Smooth muscle cell (in vitro differentiated cells): ENCODE measurements at regions not wholly inside any gene's neighbourhood (a gene's known extent, or its start where the extent isn't known, plus 50 kb on each side); places are given as distances from the start of the nearest gene placed in this dataset.
A peak's percentile ranks its signal among the peaks of the same experiment; 100 is the strongest.

ENCODE experiments used
- DNase-seq: peaks from one replicate; lab custom pipeline; 2025; ENCODE audit not compliant: unreplicated experiment; lab: John Stamatoyannopoulos, UW
- H2AFZ ChIP-seq: fragments of 200-600 bp; sonication (generic); 2 replicates; pipeline ENCODE4 v1.6.0; 2016; ENCODE audit warnings: antibody characterized with exemption, low read depth, mild to moderate bottlenecking
- H3F3A ChIP-seq: fragments of 200-600 bp; sonication (generic); 2 replicates; pipeline ENCODE4 v1.6.0; 2017; ENCODE audit warnings: antibody characterized with exemption, low read depth
- H3K27ac ChIP-seq: fragments of 200-600 bp; sonication (generic); 2 replicates; pipeline ENCODE4 v1.5.1; 2016; ENCODE audit warnings: low read depth, mild to moderate bottlenecking
- H3K27me3 ChIP-seq: fragments of 200-600 bp; sonication (generic); 2 replicates; pipeline ENCODE4 v1.6.1; 2016; ENCODE audit warnings: low read depth, mild to moderate bottlenecking
- H3K36me3 ChIP-seq: fragments of 200-600 bp; sonication (generic); 2 replicates; pipeline ENCODE4 v1.5.1; 2016; ENCODE audit warnings: low read depth
- H3K4me1 ChIP-seq: fragments of 200-600 bp; sonication (generic); 2 replicates; pipeline ENCODE4 v1.5.1; 2016; ENCODE audit warnings: low read depth
- H3K4me2 ChIP-seq: fragments of 200-600 bp; sonication (generic); 2 replicates; pipeline ENCODE4 v1.6.0; 2016; ENCODE audit warnings: mild to moderate bottlenecking
- H3K4me3 ChIP-seq: fragments of 200-600 bp; sonication (generic); 2 replicates; pipeline ENCODE4 v1.5.1; 2016; ENCODE audit warnings: mild to moderate bottlenecking
- H3K79me2 ChIP-seq: fragments of 200-600 bp; sonication (generic); 2 replicates; pipeline ENCODE4 v1.6.0; 2016; ENCODE audit warnings: low read depth, mild to moderate bottlenecking
- H3K9ac ChIP-seq: fragments of 200-600 bp; sonication (generic); 2 replicates; pipeline ENCODE4 v1.6.0; 2016; ENCODE audit warnings: low read depth
- H3K9me3 ChIP-seq: fragments of 200-600 bp; sonication (generic); replicated peaks from 2 replicates; pipeline ENCODE4 v1.5.1; 2016; ENCODE audit warnings: low read depth
- H4K20me1 ChIP-seq: fragments of 200-600 bp; sonication (generic); 2 replicates; pipeline ENCODE4 v1.6.0; 2016; ENCODE audit warnings: low read depth
- CTCF ChIP-seq: fragments of 200-600 bp; sonication (generic); IDR thresholded peaks from 2 replicates; pipeline ENCODE4 v1.5.1; 2017; ENCODE audit warnings: borderline replicate concordance, mild to moderate bottlenecking, antibody characterized with exemption; ENCODE audit not compliant: insufficient read depth, poor library complexity, severe bottlenecking
- WGBS: methylation state at CpG from one replicate; pipeline ENCODE4 v1.1.7; 2016; ENCODE audit warnings: low lambda C conversion rate; 5-methylcytosine and 5-hydroxymethylcytosine counted together

- Histone ChIP-seq H3K4me2 (peak overlapping the region; percentile 16), H3F3A (peaks cover 4% of the 10 kb centered on the region), H3K27ac (peak overlapping the region; percentile 82), H3K79me2 (no peaks in the 10 kb centered on the region), H3K9ac (peak overlapping the region; percentile 13), H3K4me1 (peaks cover 4% of the 10 kb centered on the region), H3K36me3 (no peaks in the 10 kb centered on the region), H4K20me1 (no peaks in the 10 kb centered on the region), H2AFZ (no peak overlapping the region), H3K27me3 (no peaks in the 10 kb centered on the region), H3K4me3 (no peak overlapping the region), H3K9me3 (no peaks in the 10 kb centered on the region)
- 56% methylated on average over 3 of the region's 3 CpGs for WGBS
- no peak for DNase-seq
- no peak for TF ChIP-seq CTCF
These were observed 1078.7 kb downstream of the TBC1D22A start for GRCh38 chr22:47841156-47841555.

- Histone ChIP-seq H3K9me3 (no peaks in the 10 kb centered on the region), H3K27ac (peak overlapping the region; percentile 82), H2AFZ (no peak overlapping the region), H3K4me3 (no peak overlapping the region), H3K36me3 (no peaks in the 10 kb centered on the region), H3K79me2 (no peaks in the 10 kb centered on the region), H3K9ac (peak overlapping the region; percentile 25), H3F3A (peaks cover 4% of the 10 kb centered on the region), H3K4me2 (peak overlapping the region; percentile 16), H3K4me1 (peaks cover 4% of the 10 kb centered on the region), H3K27me3 (no peaks in the 10 kb centered on the region), H4K20me1 (no peaks in the 10 kb centered on the region)
- no peak for DNase-seq
- 82% methylated on average over 13 of the region's 13 CpGs for WGBS
- no peak for TF ChIP-seq CTCF
These were observed 1077.3 kb downstream of the TBC1D22A start for GRCh38 chr22:47839595-47840227.

- Histone ChIP-seq H3K4me3 (no peak overlapping the region), H3K9ac (peak overlapping the region; percentile 88), H3K4me2 (no peak overlapping the region), H3K27ac (peak overlapping the region; percentile 94), H4K20me1 (no peaks in the 10 kb centered on the region), H2AFZ (no peak overlapping the region), H3K4me1 (peaks cover 4% of the 10 kb centered on the region), H3K36me3 (no peaks in the 10 kb centered on the region), H3F3A (peaks cover 4% of the 10 kb centered on the region), H3K27me3 (no peaks in the 10 kb centered on the region), H3K9me3 (no peaks in the 10 kb centered on the region), H3K79me2 (no peaks in the 10 kb centered on the region)
- DNase-seq, result no peak
- TF ChIP-seq CTCF, result peak; percentile 25
- 65% methylated on average over 3 of the region's 3 CpGs for WGBS
These were observed 1075.3 kb downstream of the TBC1D22A start for GRCh38 chr22:47837703-47838102.

GRCh38 chr22:47836957-47837356 is 1074.5 kb downstream of the TBC1D22A start:
- WGBS, result 84% methylated on average over 2 of the region's 2 CpGs
- no peak for DNase-seq
- peak overlapping the region; percentile 94 for H3K27ac ChIP-seq
- H3K79me2 ChIP-seq, result no peaks in the 10 kb centered on the region
- no peak overlapping the region for H2AFZ ChIP-seq
- peak overlapping the region; percentile 88 for H3K9ac ChIP-seq
- TF ChIP-seq CTCF, result no peak
- H3K4me3 ChIP-seq, result no peak overlapping the region
- H3K9me3 ChIP-seq, result no peaks in the 10 kb centered on the region
- H4K20me1 ChIP-seq, result no peaks in the 10 kb centered on the region
- H3K27me3 ChIP-seq, result no peaks in the 10 kb centered on the region
- peaks cover 4% of the 10 kb centered on the region for H3K4me1 ChIP-seq
- H3K4me2 ChIP-seq, result peak overlapping the region; percentile 28
- peaks cover 4% of the 10 kb centered on the region for H3F3A ChIP-seq
- H3K36me3 ChIP-seq, result no peaks in the 10 kb centered on the region
